CD14-positive monocyte (primary cell): ENCODE measurements at regions not wholly inside any gene's neighbourhood (a gene's known extent, or its start where the extent isn't known, plus 50 kb on each side); places are given as distances from the start of the nearest gene placed in this dataset.

ENCODE experiments used
- DNase-seq, 3 donors: peaks; one replicate each; pipeline ENCODE4 v3.0.0-alpha.2; 2011 to 2022
- H2AFZ ChIP-seq: 2 replicates; pipeline ENCODE4 v1.6.0; 2012; ENCODE audit warnings: mild to moderate bottlenecking, low read depth, low read length, inconsistent platforms; ENCODE audit not compliant: insufficient read depth, poor library complexity, severe bottlenecking
- H3K27ac ChIP-seq, 2 donors: 1 replicate in 1 of 2; 2 replicates in 1 of 2; pipeline ENCODE4 v1.5.1; 2012 to 2013; ENCODE audit warnings: low read length in 2 of 2, control low read depth in 1 of 2, inconsistent platforms in 1 of 2, low read depth in 1 of 2, mild to moderate bottlenecking in 1 of 2
- H3K27me3 ChIP-seq, 2 donors: one replicate each; pipeline versions ENCODE4 v1.6.0 to v1.6.1; 2011 to 2013; ENCODE audit warnings: low read length in 2 of 2; ENCODE audit not compliant: control insufficient read depth in 2 of 2, insufficient read depth in 2 of 2
- H3K36me3 ChIP-seq, 2 donors: replicated peaks in 1 of 2; 1 replicate in 1 of 2; 2 replicates in 1 of 2; pipeline versions ENCODE4 v1.5.1 to v1.6.1; 2012 to 2013; ENCODE audit warnings: low read length in 2 of 2, control low read depth in 1 of 2, inconsistent platforms in 1 of 2, mild to moderate bottlenecking in 1 of 2; ENCODE audit not compliant: insufficient read depth in 2 of 2, control insufficient read depth in 1 of 2
- H3K4me1 ChIP-seq, 2 donors: 1 replicate in 1 of 2; 2 replicates in 1 of 2; pipeline versions ENCODE4 v1.5.1 to v1.6.1; 2012 to 2013; ENCODE audit warnings: low read length in 2 of 2, control low read depth in 1 of 2, inconsistent platforms in 1 of 2, mild to moderate bottlenecking in 1 of 2, moderate library complexity in 1 of 2; ENCODE audit not compliant: insufficient read depth in 2 of 2, control insufficient read depth in 1 of 2
- H3K4me2 ChIP-seq: replicated peaks from 2 replicates; pipeline ENCODE3; 2012; ENCODE audit warnings: low read length, moderate library complexity, mild to moderate bottlenecking; ENCODE audit not compliant: poor library complexity, severe bottlenecking; ENCODE audit errors: extremely low read depth
- H3K4me3 ChIP-seq, 3 experiments: fragments of 200-600 bp in 1 of 3; sonication (generic) in 1 of 3; replicated peaks in 1 of 3; 1 replicate in 2 of 3; 2 replicates in 1 of 3; pipeline ENCODE4 v1.5.1; 2011 to 2013; ENCODE audit warnings: low read length in 3 of 3, mild to moderate bottlenecking in 3 of 3, control low read depth in 2 of 3, low read depth in 2 of 3, inconsistent platforms in 1 of 3, moderate library complexity in 1 of 3
- H3K79me2 ChIP-seq: 2 replicates; pipeline ENCODE4 v1.6.0; 2012; ENCODE audit warnings: mild to moderate bottlenecking, control low read depth, inconsistent platforms, low read length, moderate library complexity; ENCODE audit not compliant: insufficient read depth
- H3K9ac ChIP-seq: 2 replicates; pipeline ENCODE4 v1.6.0; 2017; ENCODE audit warnings: low read length, mild to moderate bottlenecking; ENCODE audit not compliant: insufficient read depth, poor library complexity, severe bottlenecking
- H3K9me3 ChIP-seq, 2 donors: replicated peaks in 1 of 2; 1 replicate in 1 of 2; 2 replicates in 1 of 2; pipeline versions ENCODE4 v1.5.1 to v1.6.1; 2012 to 2013; ENCODE audit warnings: low read length in 2 of 2, control low read depth in 1 of 2; ENCODE audit not compliant: control insufficient read depth in 1 of 2, insufficient read depth in 1 of 2
- H4K20me1 ChIP-seq: 2 replicates; pipeline ENCODE4 v1.6.0; 2012; ENCODE audit warnings: mild to moderate bottlenecking, low read length, control low read depth, moderate library complexity; ENCODE audit not compliant: insufficient read depth
- H3K27ac Mint-ChIP-seq, 7 donors: one replicate each; pipeline ENCODE4 v1.8.0; 2020; ENCODE audit warnings: mild to moderate bottlenecking in 7 of 7, mixed read lengths in 7 of 7, moderate library complexity in 6 of 7, inconsistent platforms in 2 of 7
- H3K27me3 Mint-ChIP-seq, 3 donors: one replicate each; pipeline ENCODE4 v1.8.0; 2021 to 2022; ENCODE audit warnings: low read depth in 3 of 3, mild to moderate bottlenecking in 3 of 3, mixed read lengths in 3 of 3, moderate library complexity in 3 of 3, inconsistent platforms in 1 of 3
- H3K36me3 Mint-ChIP-seq, 2 donors: one replicate each; pipeline ENCODE4 v1.8.0; 2020; ENCODE audit warnings: mixed read lengths in 2 of 2, inconsistent platforms in 1 of 2, mild to moderate bottlenecking in 1 of 2
- H3K4me1 Mint-ChIP-seq: one replicate; pipeline ENCODE4 v1.8.0; 2020; ENCODE audit warnings: mild to moderate bottlenecking, mixed read lengths
- H3K4me3 Mint-ChIP-seq, 2 donors: one replicate each; pipeline ENCODE4 v1.8.0; 2020; ENCODE audit warnings: mild to moderate bottlenecking in 2 of 2, mixed read lengths in 2 of 2, moderate library complexity in 1 of 2
- H3K9me3 Mint-ChIP-seq, 7 donors: one replicate each; pipeline ENCODE4 v1.8.0; 2020 to 2022; ENCODE audit warnings: mixed read lengths in 7 of 7, mild to moderate bottlenecking in 6 of 7, moderate library complexity in 6 of 7, inconsistent platforms in 2 of 7
- WGBS: methylation state at CpG from one replicate; pipeline ENCODE4 v1.1.5; 2013; ENCODE audit warnings: missing lambda C conversion rate; ENCODE audit not compliant: insufficient coverage; 5-methylcytosine and 5-hydroxymethylcytosine counted together
- intact Hi-C, 2 donors: fragments of 100-400 bp; cut with micrococcal nuclease; formaldehyde crosslinking; loops; one replicate each; pipeline versions ENCODE4 v1.15.0 to v1.15.1; 2023
- TF ChIP-seq, protein P1 (sequence below): fragments of 200-600 bp; IDR thresholded peaks from one replicate; pipeline ENCODE4 v1.8.0; 2022; ENCODE audit warnings: antibody characterized with exemption, mild to moderate bottlenecking

DNA sequence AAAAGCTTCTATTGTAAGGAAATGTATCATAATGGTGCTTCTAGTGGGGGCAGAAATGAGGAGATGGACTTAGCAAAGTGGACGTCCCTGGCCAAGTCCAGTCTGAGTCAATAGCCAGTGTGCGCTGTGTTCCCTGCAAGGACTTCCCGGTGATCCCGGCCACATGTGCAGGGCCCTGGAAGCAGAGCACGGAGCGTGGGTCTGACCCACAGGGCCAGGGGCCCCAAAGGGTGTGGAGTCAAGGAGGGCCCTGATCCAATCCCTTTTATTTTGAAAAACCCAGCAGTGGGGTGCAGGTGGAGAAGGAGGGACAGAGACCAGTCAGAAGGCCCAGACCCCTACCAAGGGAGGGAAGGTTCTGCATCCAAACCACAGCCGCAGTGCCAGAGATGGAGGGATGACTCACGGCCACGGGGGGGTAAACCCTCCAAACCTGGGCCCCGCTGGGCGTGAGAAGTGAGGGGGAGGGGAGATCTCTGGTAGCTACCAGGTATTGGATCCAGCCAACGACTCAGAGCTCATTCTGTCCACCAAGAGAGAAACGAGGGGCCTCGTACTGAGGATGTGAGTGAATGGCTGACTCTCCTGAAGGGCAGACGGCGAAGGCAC lies 57.2 kb upstream of the VIPR2 start:
- intact Hi-C loops: no loop called here
- 93% methylated on average over 15 of the region's 16 CpGs for WGBS
- Histone ChIP-seq H3K4me1 (peaks cover 8 to 10% of the 10 kb centered on the region in 2 donors), H3K4me2 (no peak overlapping the region), H3K79me2 (no peaks in the 10 kb centered on the region), H3K9ac (no peak overlapping the region), H3K27ac (no peak overlapping the region), H3K4me3 (no peak overlapping the region), H3K36me3 (no peaks in the 10 kb centered on the region), H3K27me3 (no peaks in the 10 kb centered on the region), H2AFZ (no peak overlapping the region), H4K20me1 (no peaks in the 10 kb centered on the region), H3K9me3 (peaks cover 0 to 5% of the 10 kb centered on the region in 2 donors)
- no peaks in the 10 kb centered on the region for H3K36me3 Mint-ChIP-seq
- DNase-seq: no peak
- no peak overlapping the region for H3K27ac Mint-ChIP-seq
- no peak overlapping the region for H3K4me3 Mint-ChIP-seq
- H3K4me1 Mint-ChIP-seq: peaks cover 9% of the 10 kb centered on the region
- TF ChIP-seq, protein P1, sequence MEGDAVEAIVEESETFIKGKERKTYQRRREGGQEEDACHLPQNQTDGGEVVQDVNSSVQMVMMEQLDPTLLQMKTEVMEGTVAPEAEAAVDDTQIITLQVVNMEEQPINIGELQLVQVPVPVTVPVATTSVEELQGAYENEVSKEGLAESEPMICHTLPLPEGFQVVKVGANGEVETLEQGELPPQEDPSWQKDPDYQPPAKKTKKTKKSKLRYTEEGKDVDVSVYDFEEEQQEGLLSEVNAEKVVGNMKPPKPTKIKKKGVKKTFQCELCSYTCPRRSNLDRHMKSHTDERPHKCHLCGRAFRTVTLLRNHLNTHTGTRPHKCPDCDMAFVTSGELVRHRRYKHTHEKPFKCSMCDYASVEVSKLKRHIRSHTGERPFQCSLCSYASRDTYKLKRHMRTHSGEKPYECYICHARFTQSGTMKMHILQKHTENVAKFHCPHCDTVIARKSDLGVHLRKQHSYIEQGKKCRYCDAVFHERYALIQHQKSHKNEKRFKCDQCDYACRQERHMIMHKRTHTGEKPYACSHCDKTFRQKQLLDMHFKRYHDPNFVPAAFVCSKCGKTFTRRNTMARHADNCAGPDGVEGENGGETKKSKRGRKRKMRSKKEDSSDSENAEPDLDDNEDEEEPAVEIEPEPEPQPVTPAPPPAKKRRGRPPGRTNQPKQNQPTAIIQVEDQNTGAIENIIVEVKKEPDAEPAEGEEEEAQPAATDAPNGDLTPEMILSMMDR: no peak
- H3K9me3 Mint-ChIP-seq: peaks cover 0 to 9% (median 0%) of the 10 kb centered on the region in 7 donors
- peaks cover 2 to 4% (median 2%) of the 10 kb centered on the region in 3 donors for H3K27me3 Mint-ChIP-seq

DNA sequence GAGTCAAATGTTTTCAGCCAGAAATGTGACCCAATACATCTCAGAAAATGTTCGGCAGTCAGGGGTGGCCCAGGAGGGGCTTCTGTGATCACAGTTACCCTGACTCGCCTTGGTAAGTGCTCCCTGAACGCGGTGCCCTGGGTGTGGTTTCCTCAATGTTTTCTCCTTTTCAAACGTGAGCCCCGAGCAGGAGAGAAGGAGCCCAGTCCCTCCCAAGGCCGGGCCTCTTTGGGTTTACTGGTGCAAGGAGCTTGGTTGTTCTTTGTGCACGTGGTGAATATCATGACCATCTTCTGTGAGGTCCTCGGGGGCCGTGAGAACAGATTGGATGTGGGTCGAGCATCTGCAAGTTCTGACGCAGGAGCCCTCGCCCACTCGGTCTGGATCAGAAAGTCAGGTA lies 55.8 kb upstream of the VIPR2 start:
- Mint-ChIP-seq H3K27me3 (peaks cover 2 to 3% (median 2%) of the 10 kb centered on the region in 3 donors), H3K27ac (peak overlapping the region in 1 of 7 donors; percentile 42), H3K36me3 (no peaks in the 10 kb centered on the region), H3K4me1 (peaks cover 16% of the 10 kb centered on the region), H3K4me3 (no peak overlapping the region), H3K9me3 (peaks cover 0 to 8% (median 0%) of the 10 kb centered on the region in 7 donors)
- peaks cover 0 to 5% of the 10 kb centered on the region in 2 donors for H3K9me3 ChIP-seq
- H3K4me1 ChIP-seq: peaks cover 8 to 15% of the 10 kb centered on the region in 2 donors
- H3K27ac ChIP-seq: no peak overlapping the region
- H3K36me3 ChIP-seq: no peaks in the 10 kb centered on the region
- no peak overlapping the region for H3K4me3 ChIP-seq
- H4K20me1 ChIP-seq: no peaks in the 10 kb centered on the region
- whole genome bisulfite sequencing: 94% methylated on average over 13 of the region's 14 CpGs
- DNase-seq: no peak
- H3K27me3 ChIP-seq: no peaks in the 10 kb centered on the region
- intact Hi-C loops: no loop called here
- H3K9ac ChIP-seq: no peak overlapping the region
- H3K4me2 ChIP-seq: no peak overlapping the region
- no peaks in the 10 kb centered on the region for H3K79me2 ChIP-seq
- no peak overlapping the region for H2AFZ ChIP-seq
- TF ChIP-seq, protein P1: no peak
